B cell (primary cell): ENCODE measurements at regions not wholly inside any gene's neighbourhood (a gene's known extent, or its start where the extent isn't known, plus 50 kb on each side); places are given as distances from the start of the nearest gene placed in this dataset.

Experiments used
- CTCF ChIP-seq: fragments of 200-600 bp; IDR thresholded peaks from one replicate; pipeline ENCODE4 v1.8.0; 2022; ENCODE audit warnings: antibody characterized with exemption, mild to moderate bottlenecking
- EZH2 ChIP-seq: IDR thresholded peaks from 2 replicates; pipeline ENCODE4 v1.6.1; 2012; ENCODE audit warnings: borderline replicate concordance, low read depth, mild to moderate bottlenecking, moderate library complexity, low read length; ENCODE audit not compliant: insufficient read depth, poor library complexity, severe bottlenecking

GRCh38 chr5:116900793-116901192, 326.2 kb upstream of the SEMA6A start:
- TF ChIP-seq CTCF (no peak), EZH2 (no peak)
